ENCODE measurements at regions not wholly inside any gene's neighbourhood (a gene's known extent, or its start where the extent isn't known, plus 50 kb on each side); places are given as distances from the start of the nearest gene placed in this dataset.

DNA sequence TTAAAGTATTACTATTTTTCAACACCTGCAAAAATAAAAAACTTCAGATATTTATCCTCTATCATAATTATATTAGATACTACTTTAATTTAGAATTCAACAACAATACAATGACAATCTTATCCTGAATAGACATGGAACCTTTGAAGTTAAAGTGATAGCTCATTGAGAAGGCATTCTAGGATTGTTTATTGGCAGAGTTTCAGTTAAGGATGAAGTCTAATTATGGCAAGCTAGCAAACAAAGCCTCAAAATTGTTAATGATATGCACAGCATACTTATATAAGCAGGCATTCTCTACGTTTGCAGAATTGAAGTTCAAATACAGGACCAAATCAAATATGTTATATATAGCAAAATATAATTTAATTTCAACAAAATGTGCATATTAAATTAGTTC lies 91.2 kb upstream of the ABI3BP start:
- Histone ChIP-seq H4K8ac (ENCODE audit: low read depth in 2 of 2, low read length in 2 of 2) (no peak overlapping the region), H3K4me2 (ENCODE audit: low read depth, low read length) (no peak overlapping the region)
- dilution Hi-C loops (cut with HindIII; ENCODE audit: low sequenced_read_pairs, unreplicated experiment) = no loop called here

More for the DNA sequence above, 91.2 kb upstream of the ABI3BP start:
- Histone ChIP-seq H3K79me1 (ENCODE audit: low read depth in 1 of 2, low read length in 2 of 2) (no peaks in the 10 kb centered on the region), H3K9me1 (ENCODE audit: insufficient read depth, low read length) (no peaks in the 10 kb centered on the region), H3K4me1 (ENCODE audit: control insufficient read depth, insufficient read depth, low read length) (peaks cover 4% of the 10 kb centered on the region), H4K20me1 (ENCODE audit: insufficient read depth, low read length) (no peaks in the 10 kb centered on the region), H3K14ac (replicated peaks; ENCODE audit: low read depth, low read length) (no peak overlapping the region), H3K4ac (ENCODE audit: low read depth, low read length) (no peak overlapping the region), H2BK20ac (ENCODE audit: low read depth, low read length) (no peak overlapping the region), H2AFZ (replicated peaks; ENCODE audit: low read length, poor library complexity) (no peak overlapping the region), H3K36me3 (ENCODE audit: control insufficient read depth, insufficient read depth, low read length) (no peaks in the 10 kb centered on the region), H3K9me3 (ENCODE audit: control insufficient read depth, insufficient read depth, low read length) (no peaks in the 10 kb centered on the region), H2BK15ac (ENCODE audit: low read depth, low read length) (no peak overlapping the region), H3K23ac (ENCODE audit: low read depth, low read length) (no peak overlapping the region), H4K91ac (ENCODE audit: insufficient read depth, low read depth, low read length) (no peak overlapping the region), H3K4me3 (ENCODE audit: insufficient read depth, low read depth, low read length) (no peak overlapping the region), H2AK5ac (ENCODE audit: low read depth, low read length) (no peak overlapping the region), H4K5ac (ENCODE audit: low read depth, low read length) (no peak overlapping the region), H3K9ac (ENCODE audit: low read depth, low read length) (no peak overlapping the region), H2AK9ac (replicated peaks; ENCODE audit: low read depth, low read length, poor library complexity) (no peak overlapping the region), H3K18ac (ENCODE audit: low read depth, low read length) (no peak overlapping the region), H3K56ac (ENCODE audit: extremely low read depth, insufficient read depth, low read length) (no peak overlapping the region), H3K27ac (ENCODE audit: insufficient read depth, low read length) (no peak overlapping the region), H2BK5ac (ENCODE audit: low read depth, low read length, poor library complexity, severe bottlenecking) (no peak overlapping the region), H3K27me3 (ENCODE audit: control insufficient read depth, insufficient read depth, low read length) (no peaks in the 10 kb centered on the region), H2BK120ac (ENCODE audit: low read depth, low read length) (no peak overlapping the region)
- ATAC-seq (ENCODE audit: low read depth) (no peak), DNase-seq (no peak)
- TF ChIP-seq CHD1 (IDR thresholded peaks at IDR 0.05; ENCODE audit: low read depth, low read length) (no peak), NFE2L2 (IDR thresholded peaks at IDR 0.05; ENCODE audit: low read depth, low read length) (no peak), BHLHE40 (IDR thresholded peaks at IDR 0.05; ENCODE audit: low read depth, low read length) (no peak), FOS (IDR thresholded peaks at IDR 0.05; ENCODE audit: low read depth, low read length) (no peak), RCOR1 (IDR thresholded peaks at IDR 0.05; ENCODE audit: insufficient replicate concordance, low read length) (no peak), RAD21 (IDR thresholded peaks at IDR 0.05; ENCODE audit: low read length) (no peak), MAZ (IDR thresholded peaks at IDR 0.05; ENCODE audit: borderline replicate concordance, low read depth, low read length) (no peak), MAFK (IDR thresholded peaks at IDR 0.05; ENCODE audit: low read depth, low read length) (no peak), SMC3 (IDR thresholded peaks at IDR 0.05; ENCODE audit: low read depth, low read length) (no peak), CEBPB (IDR thresholded peaks at IDR 0.05; ENCODE audit: low read depth, low read length) (no peak), POLR2A (IDR thresholded peaks at IDR 0.05; ENCODE audit: low read depth, low read length) (no peak), MXI1 (IDR thresholded peaks at IDR 0.05; ENCODE audit: borderline replicate concordance, low read depth, low read length) (no peak), RFX5 (IDR thresholded peaks at IDR 0.05; ENCODE audit: low read depth, low read length) (no peak)
- TF ChIP-seq, protein P1, sequence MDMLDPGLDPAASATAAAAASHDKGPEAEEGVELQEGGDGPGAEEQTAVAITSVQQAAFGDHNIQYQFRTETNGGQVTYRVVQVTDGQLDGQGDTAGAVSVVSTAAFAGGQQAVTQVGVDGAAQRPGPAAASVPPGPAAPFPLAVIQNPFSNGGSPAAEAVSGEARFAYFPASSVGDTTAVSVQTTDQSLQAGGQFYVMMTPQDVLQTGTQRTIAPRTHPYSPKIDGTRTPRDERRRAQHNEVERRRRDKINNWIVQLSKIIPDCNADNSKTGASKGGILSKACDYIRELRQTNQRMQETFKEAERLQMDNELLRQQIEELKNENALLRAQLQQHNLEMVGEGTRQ (IDR thresholded peaks at IDR 0.05; ENCODE audit: low read depth, low read length) = no peak
- TF ChIP-seq, protein P2, sequence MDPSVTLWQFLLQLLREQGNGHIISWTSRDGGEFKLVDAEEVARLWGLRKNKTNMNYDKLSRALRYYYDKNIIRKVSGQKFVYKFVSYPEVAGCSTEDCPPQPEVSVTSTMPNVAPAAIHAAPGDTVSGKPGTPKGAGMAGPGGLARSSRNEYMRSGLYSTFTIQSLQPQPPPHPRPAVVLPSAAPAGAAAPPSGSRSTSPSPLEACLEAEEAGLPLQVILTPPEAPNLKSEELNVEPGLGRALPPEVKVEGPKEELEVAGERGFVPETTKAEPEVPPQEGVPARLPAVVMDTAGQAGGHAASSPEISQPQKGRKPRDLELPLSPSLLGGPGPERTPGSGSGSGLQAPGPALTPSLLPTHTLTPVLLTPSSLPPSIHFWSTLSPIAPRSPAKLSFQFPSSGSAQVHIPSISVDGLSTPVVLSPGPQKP (IDR thresholded peaks at IDR 0.05; ENCODE audit: borderline replicate concordance, low read depth, low read length) = no peak
- TF ChIP-seq, protein P3, sequence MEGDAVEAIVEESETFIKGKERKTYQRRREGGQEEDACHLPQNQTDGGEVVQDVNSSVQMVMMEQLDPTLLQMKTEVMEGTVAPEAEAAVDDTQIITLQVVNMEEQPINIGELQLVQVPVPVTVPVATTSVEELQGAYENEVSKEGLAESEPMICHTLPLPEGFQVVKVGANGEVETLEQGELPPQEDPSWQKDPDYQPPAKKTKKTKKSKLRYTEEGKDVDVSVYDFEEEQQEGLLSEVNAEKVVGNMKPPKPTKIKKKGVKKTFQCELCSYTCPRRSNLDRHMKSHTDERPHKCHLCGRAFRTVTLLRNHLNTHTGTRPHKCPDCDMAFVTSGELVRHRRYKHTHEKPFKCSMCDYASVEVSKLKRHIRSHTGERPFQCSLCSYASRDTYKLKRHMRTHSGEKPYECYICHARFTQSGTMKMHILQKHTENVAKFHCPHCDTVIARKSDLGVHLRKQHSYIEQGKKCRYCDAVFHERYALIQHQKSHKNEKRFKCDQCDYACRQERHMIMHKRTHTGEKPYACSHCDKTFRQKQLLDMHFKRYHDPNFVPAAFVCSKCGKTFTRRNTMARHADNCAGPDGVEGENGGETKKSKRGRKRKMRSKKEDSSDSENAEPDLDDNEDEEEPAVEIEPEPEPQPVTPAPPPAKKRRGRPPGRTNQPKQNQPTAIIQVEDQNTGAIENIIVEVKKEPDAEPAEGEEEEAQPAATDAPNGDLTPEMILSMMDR (conservative IDR thresholded peaks at IDR 0.05; ENCODE audit: low read depth, low read length) = no peak
- ChIA-PET POLR2A (ENCODE audit: unreplicated experiment) (no interaction called here), CTCF (interaction anchor here (0.6 kb wide), 1 partner anchor 21 kb away, joined by 5 read pairs; no protein-coding TSS in a partner anchor)
- in situ Hi-C loops (cut with MboI; ENCODE audit: low sequenced_read_pairs) = no loop called here
- WGBS, 2 experiments (ENCODE audit: extremely low coverage in 2 of 2, insufficient read length in 1 of 2) = no CpG with 5 or more reads among the region's 1 CpG
- intact Hi-C loops (cut with micrococcal nuclease) = no loop called here
- no TSS peak for BruUV-seq (replicated peaks)

Data from IMR-90 (cell line).